ENCODE measurements at regions not wholly inside any gene's neighbourhood (a gene's known extent, or its start where the extent isn't known, plus 50 kb on each side); places are given as distances from the start of the nearest gene placed in this dataset.
"Not testable (repeated sequence)": the region's sequence is repeated elsewhere in the genome, so short reads cannot be mapped to it uniquely, and the experiment has no call there.

GRCh38 chr1:213464786-213465460 lies 413.9 kb downstream of the RPS6KC1 start:
- DNase-seq (ENCODE audit: low read depth in 2 of 2): no peak

- DNase-seq (ENCODE audit: low read depth in 2 of 2): no peak
Observed at GRCh38 chr1:213466541-213466940, 415.5 kb downstream of the RPS6KC1 start.

- no peak for DNase-seq (ENCODE audit: low read depth in 2 of 2)
Observed at GRCh38 chr1:213474054-213474453, 423.0 kb downstream of the RPS6KC1 start.

GRCh38 chr1:213481395-213481794 lies 430.4 kb downstream of the RPS6KC1 start:
- no peak for DNase-seq (ENCODE audit: low read depth in 2 of 2)

GRCh38 chr1:213484333-213484732 lies 433.3 kb downstream of the RPS6KC1 start:
- no peak for DNase-seq (ENCODE audit: low read depth in 2 of 2)

- no peak for DNase-seq (ENCODE audit: low read depth in 2 of 2)
Observed at GRCh38 chr1:213484758-213485157, 433.7 kb downstream of the RPS6KC1 start.

- DNase-seq (ENCODE audit: low read depth in 2 of 2): no peak
Observed at GRCh38 chr1:213486488-213486887, 435.4 kb downstream of the RPS6KC1 start.

- DNase-seq (ENCODE audit: low read depth in 2 of 2): no peak
Observed at GRCh38 chr1:213491468-213491867, 440.4 kb downstream of the RPS6KC1 start.

- no peak for DNase-seq (ENCODE audit: low read depth in 2 of 2)
Observed at GRCh38 chr1:213492161-213493041, 441.4 kb downstream of the RPS6KC1 start.

- no peak for DNase-seq (ENCODE audit: low read depth in 2 of 2)
Observed at GRCh38 chr1:213499444-213499843, 448.4 kb downstream of the RPS6KC1 start.

- no peak for DNase-seq (ENCODE audit: low read depth in 2 of 2)
Observed at GRCh38 chr1:213507472-213508223, 456.6 kb downstream of the RPS6KC1 start.

GRCh38 chr1:213511173-213511572 lies 460.1 kb downstream of the RPS6KC1 start:
- DNase-seq (ENCODE audit: low read depth in 2 of 2): no peak

GRCh38 chr1:213512316-213512715 lies 461.3 kb downstream of the RPS6KC1 start:
- no peak for DNase-seq (ENCODE audit: low read depth in 2 of 2)

- no peak for DNase-seq (ENCODE audit: low read depth in 2 of 2)
Observed at GRCh38 chr1:213513006-213513405, 462.0 kb downstream of the RPS6KC1 start.

- DNase-seq (ENCODE audit: low read depth in 2 of 2): not testable (repeated sequence)
Observed at GRCh38 chr1:213514408-213515179, 463.6 kb downstream of the RPS6KC1 start.

GRCh38 chr1:213519098-213519497 lies 468.1 kb downstream of the RPS6KC1 start:
- DNase-seq (ENCODE audit: low read depth in 2 of 2): no peak

- DNase-seq (ENCODE audit: low read depth in 2 of 2): no peak
Observed at GRCh38 chr1:213521206-213521605, 466.6 kb upstream of the PROX1 start.

GRCh38 chr1:213523781-213524398 lies 463.9 kb upstream of the PROX1 start:
- no peak for DNase-seq (ENCODE audit: low read depth in 2 of 2)

- no peak for DNase-seq (ENCODE audit: low read depth in 2 of 2)
Observed at GRCh38 chr1:213526306-213526705, 461.5 kb upstream of the PROX1 start.

GRCh38 chr1:213530611-213531320 lies 457.0 kb upstream of the PROX1 start:
- DNase-seq (ENCODE audit: low read depth in 2 of 2): no peak
